HCT116 (cell line): ENCODE measurements at regions not wholly inside any gene's neighbourhood (a gene's known extent, or its start where the extent isn't known, plus 50 kb on each side); places are given as distances from the start of the nearest gene placed in this dataset.

Experiments used
- ATAC-seq: fragments of 200-7000 bp; cut with Tn5 transposase; 2 replicates; pipeline ENCODE4 v1.9.1; 2020; ENCODE audit warnings: mild to moderate bottlenecking, moderate library complexity
- BruUV-seq: library from RNA; stranded (reverse); fragments of 400-500 nt; replicated peaks from 2 replicates; lab custom pipeline; 2021; lab: Mats Ljungman, UMichigan
- CTCF ChIA-PET: fragments of 300-600 bp; sonication (Branson Sonifier 250); formaldehyde crosslinking; loops from one replicate; lab custom pipeline; 2021; ENCODE audit warnings: antibody characterized with exemption; lab: Charles Lee
- POLR2A ChIA-PET: fragments of 300-600, 350-600 bp; sonication (Branson Sonifier 250); formaldehyde crosslinking; loops from one replicate; lab custom pipeline; 2021; ENCODE audit warnings: antibody characterized with exemption; lab: Charles Lee
- RAD21 ChIA-PET, 2 experiments: fragments of 300-600 bp; sonication (Branson Sonifier 250); formaldehyde crosslinking; loops; one replicate each; lab custom pipeline; 2023; ENCODE audit warnings: low total read pairs in 2 of 2; ENCODE audit not compliant: uncharacterized antibody in 2 of 2, unreplicated experiment in 2 of 2, low non-redundant PET in 1 of 2; lab: Charles Lee
- DNase-seq: peaks from one replicate; pipeline ENCODE4 v3.0.0-alpha.2; 2010; ENCODE audit warnings: low read depth, low spot score
- H2AFZ ChIP-seq: fragments of 200-600 bp; shearing (Covaris generic), sonication (generic); 2 replicates; pipeline ENCODE4 v1.6.1; 2017; ENCODE audit warnings: low read depth, mixed run types, mixed read lengths, antibody characterized with exemption, low read length; ENCODE audit not compliant: poor library complexity, severe bottlenecking
- H3K27ac ChIP-seq: 2 replicates; pipeline ENCODE4 v1.5.1; 2012; ENCODE audit warnings: low read depth, low read length
- H3K27me3 ChIP-seq: fragments of 200-600 bp; sonication (generic); 2 replicates; pipeline ENCODE4 v1.6.1; 2016; ENCODE audit warnings: mixed run types, low read length, mixed read lengths; ENCODE audit not compliant: insufficient read depth
- H3K36me3 ChIP-seq, 2 experiments: fragments of 200-500 bp in 1 of 2; fragments of 200-600 bp in 1 of 2; sonication (Bioruptor generic) in 1 of 2; sonication (generic) in 1 of 2; 2 replicates each; pipeline versions ENCODE4 v1.5.1 to v1.6.1; 2014 to 2016; ENCODE audit warnings: low read length in 2 of 2, inconsistent platforms in 1 of 2, mixed read lengths in 1 of 2, mixed run types in 1 of 2; ENCODE audit not compliant: insufficient read depth in 2 of 2, control insufficient read depth in 1 of 2
- H3K4me1 ChIP-seq, 2 experiments: fragments of 200-600 bp in 1 of 2; sonication (generic) in 1 of 2; 2 replicates each; pipeline versions ENCODE4 v1.5.1 to v1.6.1; 2012 to 2017; ENCODE audit warnings: low read length in 2 of 2, inconsistent platforms in 1 of 2, mild to moderate bottlenecking in 1 of 2, mixed read lengths in 1 of 2, mixed run types in 1 of 2, moderate library complexity in 1 of 2; ENCODE audit not compliant: insufficient read depth in 2 of 2, control insufficient read depth in 1 of 2
- H3K4me2 ChIP-seq: fragments of 200-600 bp; sonication (generic); 2 replicates; pipeline ENCODE4 v1.6.1; 2017; ENCODE audit warnings: mixed run types, low read length, mixed read lengths
- H3K4me3 ChIP-seq, 2 experiments: fragments of 200-600 bp in 1 of 2; sonication (generic) in 1 of 2; replicated peaks in 1 of 2; 2 replicates each; pipeline ENCODE4 v1.5.1; 2011 to 2016; ENCODE audit warnings: low read length in 2 of 2, control low read depth in 1 of 2, low read depth in 1 of 2, mild to moderate bottlenecking in 1 of 2, mixed read lengths in 1 of 2, mixed run types in 1 of 2
- H3K79me2 ChIP-seq: fragments of 200-600 bp; sonication (generic); 2 replicates; pipeline ENCODE4 v1.6.1; 2017; ENCODE audit warnings: mild to moderate bottlenecking, mixed run types, low read length, moderate library complexity, mixed read lengths; ENCODE audit not compliant: insufficient read depth
- H3K9ac ChIP-seq: fragments of 200-600 bp; sonication (generic); 2 replicates; pipeline ENCODE4 v1.6.1; 2016; ENCODE audit warnings: low read length, mixed read lengths
- H3K9me2 ChIP-seq: fragments of 200-600 bp; sonication (generic), shearing (Covaris generic); 2 replicates; pipeline ENCODE4 v1.6.1; 2017; ENCODE audit warnings: mixed run types, mild to moderate bottlenecking, moderate library complexity; ENCODE audit not compliant: insufficient read depth
- H3K9me3 ChIP-seq, 2 experiments: fragments of 200-500 bp in 1 of 2; fragments of 200-600 bp in 1 of 2; sonication (Bioruptor generic) in 1 of 2; sonication (generic) in 1 of 2; 2 replicates each; pipeline ENCODE4 v1.6.1; 2014 to 2017; ENCODE audit warnings: low read length in 2 of 2, mixed read lengths in 2 of 2, inconsistent platforms in 1 of 2, low read depth in 1 of 2, mild to moderate bottlenecking in 1 of 2, mixed run types in 1 of 2, moderate library complexity in 1 of 2; ENCODE audit not compliant: control insufficient read depth in 1 of 2, insufficient read depth in 1 of 2
- H4K20me1 ChIP-seq: fragments of 200-600 bp; sonication (generic), shearing (Covaris generic); 2 replicates; pipeline ENCODE4 v1.6.1; 2017; ENCODE audit warnings: mixed run types, mild to moderate bottlenecking, moderate library complexity; ENCODE audit not compliant: insufficient read depth
- CBX3 ChIP-seq: IDR thresholded peaks from 2 replicates; pipeline ENCODE4 v1.6.1; 2012; ENCODE audit warnings: low read depth
- CEBPB ChIP-seq: IDR thresholded peaks from 2 replicates; pipeline ENCODE4 v1.6.1; 2012; ENCODE audit warnings: low read depth
- EGR1 ChIP-seq: IDR thresholded peaks from 2 replicates; pipeline ENCODE4 v1.6.1; 2012; ENCODE audit warnings: low read depth
- ELF1 ChIP-seq: IDR thresholded peaks from 2 replicates; pipeline ENCODE4 v1.6.1; 2012; ENCODE audit warnings: low read depth, borderline replicate concordance
- EZH2phosphoT487 ChIP-seq: fragments of 200-600 bp; IDR thresholded peaks from 2 replicates; pipeline ENCODE4 v1.6.1; 2018; ENCODE audit warnings: antibody characterized with exemption, borderline replicate concordance
- FOSL1 ChIP-seq: IDR thresholded peaks from 2 replicates; pipeline ENCODE4 v1.6.1; 2012; ENCODE audit warnings: low read depth
- POLR2A ChIP-seq: IDR thresholded peaks from 2 replicates; pipeline ENCODE4 v1.7.0; 2011; ENCODE audit warnings: borderline replicate concordance; ENCODE audit not compliant: insufficient read depth, insufficient read length; ENCODE audit errors: extremely low read depth
- POLR2AphosphoS5 ChIP-seq: IDR thresholded peaks from 2 replicates; pipeline ENCODE4 v1.6.1; 2011; ENCODE audit warnings: mild to moderate bottlenecking, low read depth, low read length, moderate library complexity
- SIN3A ChIP-seq: IDR thresholded peaks from 2 replicates; pipeline ENCODE4 v1.6.1; 2012; ENCODE audit warnings: low read depth
- TCF7L2 ChIP-seq: IDR thresholded peaks from 2 replicates; pipeline ENCODE4 v1.7.0; 2011; ENCODE audit warnings: borderline replicate concordance, inconsistent platforms; ENCODE audit not compliant: insufficient read depth, insufficient read length; ENCODE audit errors: extremely low read depth
- YY1 ChIP-seq: IDR thresholded peaks from 2 replicates; pipeline ENCODE4 v1.6.1; 2011; ENCODE audit warnings: low read length, low read depth, moderate library complexity, mild to moderate bottlenecking; ENCODE audit not compliant: insufficient replicate concordance; ENCODE audit errors: extremely low read depth
- intact Hi-C: fragments of 100-400 bp; cut with micrococcal nuclease; formaldehyde crosslinking; loops from 2 replicates; pipeline ENCODE4 v1.10.0; 2022
- TF ChIP-seq, protein P1 (sequence below): IDR thresholded peaks from 2 replicates; pipeline ENCODE4 v1.6.1; 2011; ENCODE audit warnings: mild to moderate bottlenecking, low read length, moderate library complexity; ENCODE audit not compliant: insufficient replicate concordance; ENCODE audit errors: extremely low read depth
- TF ChIP-seq, protein P2 (sequence below): IDR thresholded peaks from 2 replicates; pipeline ENCODE4 v1.6.1; 2012

DNA sequence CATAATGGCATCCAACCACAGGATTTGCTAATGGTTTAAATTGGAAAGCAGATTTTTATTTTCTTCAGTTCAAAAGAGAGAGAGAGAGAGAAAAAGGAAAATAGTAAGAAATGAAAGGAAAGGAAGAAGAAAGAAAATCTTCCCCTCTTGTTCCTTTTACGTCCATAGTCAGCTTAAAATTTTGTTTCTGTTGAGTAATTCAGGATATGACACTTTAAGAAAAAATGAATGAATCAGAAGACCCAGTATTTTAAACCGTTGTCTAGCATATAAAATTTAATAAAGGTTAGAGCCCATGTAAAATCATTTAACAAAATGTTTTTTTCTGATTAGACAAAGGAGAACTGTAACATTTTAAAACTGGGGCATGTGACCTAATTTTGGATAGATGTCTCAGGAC is 391.8 kb upstream of the EPHA5 start (continued):
- TF ChIP-seq CBX3 (no peak), SIN3A (no peak)

DNA sequence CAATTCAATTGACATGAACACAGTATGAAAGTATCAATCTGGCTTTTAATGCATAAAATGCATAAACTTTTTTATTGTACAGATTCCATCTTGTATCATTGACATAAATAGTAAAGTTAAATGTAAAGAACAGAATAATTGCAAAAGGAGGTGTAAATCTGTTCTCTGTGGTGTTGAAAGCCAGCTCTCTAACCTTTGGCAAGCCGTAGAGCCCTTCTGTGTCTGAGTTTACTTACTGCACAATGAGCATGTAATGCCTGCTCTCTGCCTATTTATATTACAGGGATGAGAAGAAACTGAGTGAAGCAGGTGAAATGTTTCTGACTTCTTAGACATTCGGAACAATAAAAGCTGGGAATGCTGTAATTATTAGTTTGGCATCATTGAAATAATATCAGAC is 389.3 kb upstream of the EPHA5 start:
- ChIA-PET CTCF (no interaction called here), RAD21 (no interaction called here), POLR2A (no interaction called here)
- no peak overlapping the region for H3K27ac ChIP-seq
- no TSS peak for BruUV-seq
- no peaks in the 10 kb centered on the region for H4K20me1 ChIP-seq
- peaks cover 31 to 33% of the 10 kb centered on the region in 2 experiments; a peak in 2 of 4 replicates for H3K9me3 ChIP-seq
- H3K4me3 ChIP-seq = no peak overlapping the region
- ATAC-seq = no peak
- TF ChIP-seq POLR2AphosphoS5 (no peak), EGR1 (no peak), EZH2phosphoT487 (no peak), TCF7L2 (no peak), POLR2A (no peak), FOSL1 (no peak), CEBPB (no peak), ELF1 (no peak), YY1 (no peak)
- TF ChIP-seq, protein P1, sequence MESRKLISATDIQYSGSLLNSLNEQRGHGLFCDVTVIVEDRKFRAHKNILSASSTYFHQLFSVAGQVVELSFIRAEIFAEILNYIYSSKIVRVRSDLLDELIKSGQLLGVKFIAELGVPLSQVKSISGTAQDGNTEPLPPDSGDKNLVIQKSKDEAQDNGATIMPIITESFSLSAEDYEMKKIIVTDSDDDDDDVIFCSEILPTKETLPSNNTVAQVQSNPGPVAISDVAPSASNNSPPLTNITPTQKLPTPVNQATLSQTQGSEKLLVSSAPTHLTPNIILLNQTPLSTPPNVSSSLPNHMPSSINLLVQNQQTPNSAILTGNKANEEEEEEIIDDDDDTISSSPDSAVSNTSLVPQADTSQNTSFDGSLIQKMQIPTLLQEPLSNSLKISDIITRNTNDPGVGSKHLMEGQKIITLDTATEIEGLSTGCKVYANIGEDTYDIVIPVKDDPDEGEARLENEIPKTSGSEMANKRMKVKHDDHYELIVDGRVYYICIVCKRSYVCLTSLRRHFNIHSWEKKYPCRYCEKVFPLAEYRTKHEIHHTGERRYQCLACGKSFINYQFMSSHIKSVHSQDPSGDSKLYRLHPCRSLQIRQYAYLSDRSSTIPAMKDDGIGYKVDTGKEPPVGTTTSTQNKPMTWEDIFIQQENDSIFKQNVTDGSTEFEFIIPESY = no peak
- TF ChIP-seq, protein P2, sequence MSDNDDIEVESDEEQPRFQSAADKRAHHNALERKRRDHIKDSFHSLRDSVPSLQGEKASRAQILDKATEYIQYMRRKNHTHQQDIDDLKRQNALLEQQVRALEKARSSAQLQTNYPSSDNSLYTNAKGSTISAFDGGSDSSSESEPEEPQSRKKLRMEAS = no peak
- H2AFZ ChIP-seq = no peak overlapping the region
- no peaks in the 10 kb centered on the region for H3K36me3 ChIP-seq
- H3K27me3 ChIP-seq = no peaks in the 10 kb centered on the region
- no peak for DNase-seq
- no peaks in the 10 kb centered on the region for H3K4me1 ChIP-seq
- H3K9ac ChIP-seq = no peak overlapping the region
- H3K79me2 ChIP-seq = no peaks in the 10 kb centered on the region
- intact Hi-C loops = no loop called here
- H3K4me2 ChIP-seq = no peak overlapping the region
- H3K9me2 ChIP-seq = no peaks in the 10 kb centered on the region
